CD14-positive monocyte (primary cell): ENCODE measurements at regions not wholly inside any gene's neighbourhood (a gene's known extent, or its start where the extent isn't known, plus 50 kb on each side); places are given as distances from the start of the nearest gene placed in this dataset.

Experiments
- DNase-seq, 3 donors: peaks; one replicate each; pipeline ENCODE4 v3.0.0-alpha.2; 2011 to 2022
- H2AFZ ChIP-seq: 2 replicates; pipeline ENCODE4 v1.6.0; 2012; ENCODE audit warnings: mild to moderate bottlenecking, low read depth, low read length, inconsistent platforms; ENCODE audit not compliant: insufficient read depth, poor library complexity, severe bottlenecking
- H3K27ac ChIP-seq, 2 donors: 1 replicate in 1 of 2; 2 replicates in 1 of 2; pipeline ENCODE4 v1.5.1; 2012 to 2013; ENCODE audit warnings: low read length in 2 of 2, control low read depth in 1 of 2, inconsistent platforms in 1 of 2, low read depth in 1 of 2, mild to moderate bottlenecking in 1 of 2
- H3K27me3 ChIP-seq, 2 donors: one replicate each; pipeline versions ENCODE4 v1.6.0 to v1.6.1; 2011 to 2013; ENCODE audit warnings: low read length in 2 of 2; ENCODE audit not compliant: control insufficient read depth in 2 of 2, insufficient read depth in 2 of 2
- H3K36me3 ChIP-seq, 2 donors: replicated peaks in 1 of 2; 1 replicate in 1 of 2; 2 replicates in 1 of 2; pipeline versions ENCODE4 v1.5.1 to v1.6.1; 2012 to 2013; ENCODE audit warnings: low read length in 2 of 2, control low read depth in 1 of 2, inconsistent platforms in 1 of 2, mild to moderate bottlenecking in 1 of 2; ENCODE audit not compliant: insufficient read depth in 2 of 2, control insufficient read depth in 1 of 2
- H3K4me1 ChIP-seq, 2 donors: 1 replicate in 1 of 2; 2 replicates in 1 of 2; pipeline versions ENCODE4 v1.5.1 to v1.6.1; 2012 to 2013; ENCODE audit warnings: low read length in 2 of 2, control low read depth in 1 of 2, inconsistent platforms in 1 of 2, mild to moderate bottlenecking in 1 of 2, moderate library complexity in 1 of 2; ENCODE audit not compliant: insufficient read depth in 2 of 2, control insufficient read depth in 1 of 2
- H3K4me2 ChIP-seq: replicated peaks from 2 replicates; pipeline ENCODE3; 2012; ENCODE audit warnings: low read length, moderate library complexity, mild to moderate bottlenecking; ENCODE audit not compliant: poor library complexity, severe bottlenecking; ENCODE audit errors: extremely low read depth
- H3K4me3 ChIP-seq, 3 experiments: fragments of 200-600 bp in 1 of 3; sonication (generic) in 1 of 3; replicated peaks in 1 of 3; 1 replicate in 2 of 3; 2 replicates in 1 of 3; pipeline ENCODE4 v1.5.1; 2011 to 2013; ENCODE audit warnings: low read length in 3 of 3, mild to moderate bottlenecking in 3 of 3, control low read depth in 2 of 3, low read depth in 2 of 3, inconsistent platforms in 1 of 3, moderate library complexity in 1 of 3
- H3K79me2 ChIP-seq: 2 replicates; pipeline ENCODE4 v1.6.0; 2012; ENCODE audit warnings: mild to moderate bottlenecking, control low read depth, inconsistent platforms, low read length, moderate library complexity; ENCODE audit not compliant: insufficient read depth
- H3K9ac ChIP-seq: 2 replicates; pipeline ENCODE4 v1.6.0; 2017; ENCODE audit warnings: low read length, mild to moderate bottlenecking; ENCODE audit not compliant: insufficient read depth, poor library complexity, severe bottlenecking
- H3K9me3 ChIP-seq, 2 donors: replicated peaks in 1 of 2; 1 replicate in 1 of 2; 2 replicates in 1 of 2; pipeline versions ENCODE4 v1.5.1 to v1.6.1; 2012 to 2013; ENCODE audit warnings: low read length in 2 of 2, control low read depth in 1 of 2; ENCODE audit not compliant: control insufficient read depth in 1 of 2, insufficient read depth in 1 of 2
- H4K20me1 ChIP-seq: 2 replicates; pipeline ENCODE4 v1.6.0; 2012; ENCODE audit warnings: mild to moderate bottlenecking, low read length, control low read depth, moderate library complexity; ENCODE audit not compliant: insufficient read depth
- H3K27ac Mint-ChIP-seq, 7 donors: one replicate each; pipeline ENCODE4 v1.8.0; 2020; ENCODE audit warnings: mild to moderate bottlenecking in 7 of 7, mixed read lengths in 7 of 7, moderate library complexity in 6 of 7, inconsistent platforms in 2 of 7
- H3K27me3 Mint-ChIP-seq, 3 donors: one replicate each; pipeline ENCODE4 v1.8.0; 2021 to 2022; ENCODE audit warnings: low read depth in 3 of 3, mild to moderate bottlenecking in 3 of 3, mixed read lengths in 3 of 3, moderate library complexity in 3 of 3, inconsistent platforms in 1 of 3
- H3K36me3 Mint-ChIP-seq, 2 donors: one replicate each; pipeline ENCODE4 v1.8.0; 2020; ENCODE audit warnings: mixed read lengths in 2 of 2, inconsistent platforms in 1 of 2, mild to moderate bottlenecking in 1 of 2
- H3K4me1 Mint-ChIP-seq: one replicate; pipeline ENCODE4 v1.8.0; 2020; ENCODE audit warnings: mild to moderate bottlenecking, mixed read lengths
- H3K4me3 Mint-ChIP-seq, 2 donors: one replicate each; pipeline ENCODE4 v1.8.0; 2020; ENCODE audit warnings: mild to moderate bottlenecking in 2 of 2, mixed read lengths in 2 of 2, moderate library complexity in 1 of 2
- H3K9me3 Mint-ChIP-seq, 7 donors: one replicate each; pipeline ENCODE4 v1.8.0; 2020 to 2022; ENCODE audit warnings: mixed read lengths in 7 of 7, mild to moderate bottlenecking in 6 of 7, moderate library complexity in 6 of 7, inconsistent platforms in 2 of 7
- intact Hi-C, 2 donors: fragments of 100-400 bp; cut with micrococcal nuclease; formaldehyde crosslinking; loops; one replicate each; pipeline versions ENCODE4 v1.15.0 to v1.15.1; 2023
- TF ChIP-seq, protein P1 (sequence below): fragments of 200-600 bp; IDR thresholded peaks from one replicate; pipeline ENCODE4 v1.8.0; 2022; ENCODE audit warnings: antibody characterized with exemption, mild to moderate bottlenecking

DNA sequence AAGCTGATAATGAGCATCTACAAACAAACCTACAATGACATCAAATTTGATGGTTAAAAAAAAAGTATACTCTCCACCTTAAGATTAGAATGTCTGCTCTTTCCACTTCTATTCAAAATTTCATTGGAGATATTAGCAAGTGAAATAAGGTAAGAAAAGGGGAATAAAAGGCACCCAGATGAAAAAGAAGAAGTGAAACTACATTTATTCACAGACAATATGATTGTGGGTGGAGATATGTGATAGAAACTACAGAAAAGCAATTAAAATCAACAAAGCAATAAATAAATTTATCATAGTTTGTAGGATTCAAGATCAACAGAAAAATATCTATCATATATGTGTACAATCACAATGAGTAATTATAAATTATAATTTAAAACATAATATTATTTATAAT lies 395.1 kb upstream of the CCNH start:
- no peak overlapping the region for H3K4me2 ChIP-seq
- H3K9ac ChIP-seq = no peak overlapping the region

DNA sequence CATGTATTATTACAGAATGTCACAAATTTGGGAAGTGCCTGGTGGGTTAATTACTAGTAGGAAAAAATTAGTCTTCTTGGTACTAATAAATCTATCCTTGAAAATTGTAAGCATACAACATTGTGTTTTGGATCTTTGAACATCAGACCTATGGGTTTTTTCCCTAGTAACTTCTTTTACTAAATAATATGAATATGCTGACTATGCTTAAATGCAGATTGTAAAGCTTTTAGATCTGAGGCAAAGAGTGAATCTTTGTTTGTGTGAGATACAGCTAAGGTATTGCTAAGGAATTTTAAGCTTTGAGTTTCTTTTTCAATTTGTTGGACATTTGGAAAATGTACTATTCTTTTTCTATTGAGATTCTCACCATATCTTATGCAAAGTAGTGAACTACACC lies 390.6 kb upstream of the CCNH start:
- no peaks in the 10 kb centered on the region for H3K36me3 ChIP-seq
- Mint-ChIP-seq H3K27ac (no peak overlapping the region), H3K9me3 (peaks cover 0 to 4% (median 0%) of the 10 kb centered on the region in 7 donors), H3K36me3 (no peaks in the 10 kb centered on the region), H3K4me3 (no peak overlapping the region), H3K27me3 (peaks cover 1 to 7% (median 4%) of the 10 kb centered on the region in 3 donors), H3K4me1 (no peaks in the 10 kb centered on the region)
- TF ChIP-seq, protein P1, sequence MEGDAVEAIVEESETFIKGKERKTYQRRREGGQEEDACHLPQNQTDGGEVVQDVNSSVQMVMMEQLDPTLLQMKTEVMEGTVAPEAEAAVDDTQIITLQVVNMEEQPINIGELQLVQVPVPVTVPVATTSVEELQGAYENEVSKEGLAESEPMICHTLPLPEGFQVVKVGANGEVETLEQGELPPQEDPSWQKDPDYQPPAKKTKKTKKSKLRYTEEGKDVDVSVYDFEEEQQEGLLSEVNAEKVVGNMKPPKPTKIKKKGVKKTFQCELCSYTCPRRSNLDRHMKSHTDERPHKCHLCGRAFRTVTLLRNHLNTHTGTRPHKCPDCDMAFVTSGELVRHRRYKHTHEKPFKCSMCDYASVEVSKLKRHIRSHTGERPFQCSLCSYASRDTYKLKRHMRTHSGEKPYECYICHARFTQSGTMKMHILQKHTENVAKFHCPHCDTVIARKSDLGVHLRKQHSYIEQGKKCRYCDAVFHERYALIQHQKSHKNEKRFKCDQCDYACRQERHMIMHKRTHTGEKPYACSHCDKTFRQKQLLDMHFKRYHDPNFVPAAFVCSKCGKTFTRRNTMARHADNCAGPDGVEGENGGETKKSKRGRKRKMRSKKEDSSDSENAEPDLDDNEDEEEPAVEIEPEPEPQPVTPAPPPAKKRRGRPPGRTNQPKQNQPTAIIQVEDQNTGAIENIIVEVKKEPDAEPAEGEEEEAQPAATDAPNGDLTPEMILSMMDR = no peak
- no peak overlapping the region for H2AFZ ChIP-seq
- H3K4me1 ChIP-seq = no peaks in the 10 kb centered on the region
- intact Hi-C loops = no loop called here
- no peaks in the 10 kb centered on the region for H4K20me1 ChIP-seq
- H3K4me2 ChIP-seq = no peak overlapping the region
- no peak overlapping the region for H3K9ac ChIP-seq
- no peak for DNase-seq
- H3K9me3 ChIP-seq = no peaks in the 10 kb centered on the region
- no peak overlapping the region for H3K27ac ChIP-seq
- no peaks in the 10 kb centered on the region for H3K79me2 ChIP-seq
- no peak overlapping the region for H3K4me3 ChIP-seq
- no peaks in the 10 kb centered on the region for H3K27me3 ChIP-seq

More for the DNA sequence above, 395.1 kb upstream of the CCNH start:
- Histone ChIP-seq H3K27me3 (no peaks in the 10 kb centered on the region), H2AFZ (no peak overlapping the region), H4K20me1 (no peaks in the 10 kb centered on the region), H3K79me2 (no peaks in the 10 kb centered on the region), H3K9me3 (no peaks in the 10 kb centered on the region), H3K4me1 (no peaks in the 10 kb centered on the region), H3K4me3 (no peak overlapping the region), H3K36me3 (no peaks in the 10 kb centered on the region), H3K27ac (no peak overlapping the region)
- DNase-seq = no peak
- Mint-ChIP-seq H3K9me3 (peaks cover 0 to 4% (median 2%) of the 10 kb centered on the region in 7 donors), H3K27me3 (peaks cover 0 to 2% (median 0%) of the 10 kb centered on the region in 3 donors), H3K27ac (no peak overlapping the region), H3K36me3 (no peaks in the 10 kb centered on the region), H3K4me3 (no peak overlapping the region), H3K4me1 (no peaks in the 10 kb centered on the region)
- intact Hi-C loops = no loop called here
- TF ChIP-seq, protein P1 = no peak
